ENCODE measurements at regions not wholly inside any gene's neighbourhood (a gene's known extent, or its start where the extent isn't known, plus 50 kb on each side); places are given as distances from the start of the nearest gene placed in this dataset.

- Histone ChIP-seq H3K79me2 (no peaks in the 10 kb centered on the region), H3K4me3 (ENCODE audit: low read depth, low read length) (no peak overlapping the region), H3K36me3 (ENCODE audit: control insufficient read depth, insufficient read depth, low read length) (no peaks in the 10 kb centered on the region), H3K9me3 (ENCODE audit: control insufficient read depth, low read length) (no peaks in the 10 kb centered on the region), H3K27ac (no peak overlapping the region), H3K9ac (no peak overlapping the region), H3K27me3 (ENCODE audit: control insufficient read depth, insufficient read depth, low read length) (no peaks in the 10 kb centered on the region), H3K4me2 (ENCODE audit: low read length) (no peak overlapping the region), H3K4me1 (no peaks in the 10 kb centered on the region), H2AFZ (no peak overlapping the region)
- no peak for TF ChIP-seq CTCF (IDR thresholded peaks at IDR 0.05)
Observed at GRCh38 chr11:112901924-112902323, 59.3 kb upstream of the NCAM1 start.

- Histone ChIP-seq H3K9ac (no peak overlapping the region), H3K79me2 (no peaks in the 10 kb centered on the region), H3K4me1 (no peaks in the 10 kb centered on the region), H3K4me3 (ENCODE audit: low read depth, low read length) (no peak overlapping the region), H3K36me3 (ENCODE audit: control insufficient read depth, insufficient read depth, low read length) (no peaks in the 10 kb centered on the region), H3K27ac (no peak overlapping the region), H3K27me3 (ENCODE audit: control insufficient read depth, insufficient read depth, low read length) (no peaks in the 10 kb centered on the region), H3K4me2 (ENCODE audit: low read length) (no peak overlapping the region), H2AFZ (no peak overlapping the region), H3K9me3 (ENCODE audit: control insufficient read depth, low read length) (no peaks in the 10 kb centered on the region)
- no peak for TF ChIP-seq CTCF (IDR thresholded peaks at IDR 0.05)
Observed at GRCh38 chr11:112902361-112903011, 58.7 kb upstream of the NCAM1 start.

GRCh38 chr11:112903340-112903739 lies 57.9 kb upstream of the NCAM1 start:
- Histone ChIP-seq H3K36me3 (ENCODE audit: control insufficient read depth, insufficient read depth, low read length) (no peaks in the 10 kb centered on the region), H2AFZ (no peak overlapping the region), H3K4me2 (ENCODE audit: low read length) (no peak overlapping the region), H3K27ac (no peak overlapping the region), H3K9ac (no peak overlapping the region), H3K27me3 (ENCODE audit: control insufficient read depth, insufficient read depth, low read length) (no peaks in the 10 kb centered on the region), H3K79me2 (no peaks in the 10 kb centered on the region), H3K4me1 (no peaks in the 10 kb centered on the region), H3K9me3 (ENCODE audit: control insufficient read depth, low read length) (no peaks in the 10 kb centered on the region), H3K4me3 (ENCODE audit: low read depth, low read length) (no peak overlapping the region)
- no peak for TF ChIP-seq CTCF (IDR thresholded peaks at IDR 0.05)

GRCh38 chr11:112911124-112911523 lies 50.1 kb upstream of the NCAM1 start:
- no peaks in the 10 kb centered on the region for H3K4me1 ChIP-seq
- no peak for TF ChIP-seq CTCF (IDR thresholded peaks at IDR 0.05)
- H3K4me3 ChIP-seq (ENCODE audit: low read depth, low read length), result no peak overlapping the region
- no peaks in the 10 kb centered on the region for H3K9me3 ChIP-seq (ENCODE audit: control insufficient read depth, low read length)
- H3K4me2 ChIP-seq (ENCODE audit: low read length), result no peak overlapping the region
- H3K27ac ChIP-seq, result no peak overlapping the region
- H2AFZ ChIP-seq, result no peak overlapping the region
- H3K27me3 ChIP-seq (ENCODE audit: control insufficient read depth, insufficient read depth, low read length), result no peaks in the 10 kb centered on the region
- H3K79me2 ChIP-seq, result no peaks in the 10 kb centered on the region
- no peaks in the 10 kb centered on the region for H3K36me3 ChIP-seq (ENCODE audit: control insufficient read depth, insufficient read depth, low read length)
- no peak overlapping the region for H3K9ac ChIP-seq
